ENCODE measurements at regions not wholly inside any gene's neighbourhood (a gene's known extent, or its start where the extent isn't known, plus 50 kb on each side); places are given as distances from the start of the nearest gene placed in this dataset.
"Not testable (repeated sequence)": the region's sequence is repeated elsewhere in the genome, so short reads cannot be mapped to it uniquely, and the experiment has no call there.

DNA sequence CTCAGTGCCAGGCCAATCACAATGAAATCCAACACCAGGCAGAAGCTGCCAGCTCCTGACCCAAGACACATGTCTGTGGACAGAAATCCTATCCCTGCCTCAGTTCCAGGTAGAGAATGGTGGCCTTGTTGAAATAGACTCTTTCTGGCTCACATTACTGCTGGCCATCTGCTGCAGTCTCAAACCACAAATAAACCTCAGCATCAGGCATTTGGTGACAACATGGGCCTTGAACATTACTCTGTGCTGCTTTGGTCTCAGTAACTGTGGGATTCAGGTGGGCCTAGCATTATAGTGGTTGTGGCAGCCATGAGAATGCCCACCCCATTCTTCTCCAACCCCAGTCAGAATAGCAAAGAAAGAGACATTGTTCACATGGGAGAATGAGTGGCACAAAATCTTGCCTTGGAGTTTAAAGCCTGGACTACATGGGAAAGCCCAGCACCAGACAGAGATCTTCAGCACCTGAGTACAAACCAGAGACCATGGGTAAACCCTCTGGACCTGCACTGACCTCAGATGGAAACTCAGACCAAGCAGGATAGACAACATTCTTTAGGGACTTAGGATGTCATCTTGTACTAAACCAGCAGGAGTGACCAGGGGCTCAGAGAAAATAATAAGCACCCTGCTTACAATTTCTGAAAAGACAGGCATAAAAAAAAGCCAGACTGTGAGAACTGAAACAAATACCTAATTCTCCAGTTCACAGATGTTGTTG lies 50.4 kb upstream of the TRAM1L1 start:
- DNase-seq (ENCODE audit: low read depth in 2 of 3, low spot score in 1 of 3) = no peak

DNA sequence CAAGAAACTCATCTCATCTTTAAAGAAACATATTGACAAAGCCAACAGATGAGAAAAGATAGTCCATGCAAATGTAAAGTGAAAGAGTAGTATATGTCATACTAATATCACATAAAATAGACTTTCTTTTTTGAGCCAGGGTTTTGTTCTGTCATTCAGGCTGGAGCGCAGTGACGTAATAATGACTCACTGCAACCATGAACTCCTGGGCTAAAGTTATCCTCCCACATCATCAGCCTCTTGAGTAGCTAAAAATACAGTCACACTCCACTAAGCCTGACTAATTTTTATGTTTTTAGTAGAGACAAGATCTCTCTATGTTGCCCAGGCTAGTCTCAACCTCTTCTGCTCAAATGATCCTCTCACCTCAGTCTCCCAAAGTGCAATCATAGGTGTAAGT lies 51.8 kb upstream of the TRAM1L1 start:
- DNase-seq (ENCODE audit: low read depth in 2 of 3, low spot score in 1 of 3) = no peak

DNA sequence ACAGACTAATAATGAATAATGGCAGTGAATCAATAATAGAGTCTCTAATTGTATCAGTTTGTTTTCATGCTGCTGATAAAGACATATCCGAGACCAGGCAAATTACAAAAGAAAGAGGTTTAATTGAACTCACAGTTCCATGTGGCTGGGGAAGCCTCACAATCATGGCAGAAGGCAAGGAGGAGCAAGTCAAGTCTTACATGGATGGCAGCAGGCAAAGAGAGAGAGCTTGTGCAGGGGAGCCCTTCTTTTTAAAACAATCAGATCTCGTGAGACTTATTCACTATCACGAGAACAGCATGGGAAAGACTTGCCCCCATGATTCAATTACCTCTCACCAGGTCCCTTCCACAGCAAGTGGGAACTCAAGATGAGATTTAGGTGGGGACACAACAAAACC lies 53.4 kb upstream of the TRAM1L1 start:
- DNase-seq (ENCODE audit: low read depth in 2 of 3, low spot score in 1 of 3) = not testable (repeated sequence)

DNA sequence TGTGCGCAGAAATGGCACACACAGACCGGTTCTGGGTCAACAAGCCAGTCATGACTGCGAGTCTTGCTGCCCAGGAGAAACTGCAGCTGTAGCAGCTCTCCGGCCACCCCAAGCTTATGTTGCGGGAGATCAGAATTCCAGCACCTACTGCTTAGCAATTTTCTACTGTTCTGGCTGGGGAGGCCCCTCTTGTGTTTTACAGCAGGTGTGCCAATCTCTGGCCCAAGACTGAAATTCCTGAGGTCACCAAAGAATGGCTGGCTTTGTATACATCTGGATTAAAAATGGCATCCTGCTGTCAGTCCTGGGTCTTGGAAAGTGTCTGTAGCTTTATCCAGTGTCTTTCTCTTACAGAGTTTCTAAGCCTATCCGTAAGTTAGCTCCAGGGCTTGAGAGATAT lies 68.9 kb upstream of the TRAM1L1 start:
- DNase-seq (ENCODE audit: low read depth in 2 of 3, low spot score in 1 of 3) = no peak

DNA sequence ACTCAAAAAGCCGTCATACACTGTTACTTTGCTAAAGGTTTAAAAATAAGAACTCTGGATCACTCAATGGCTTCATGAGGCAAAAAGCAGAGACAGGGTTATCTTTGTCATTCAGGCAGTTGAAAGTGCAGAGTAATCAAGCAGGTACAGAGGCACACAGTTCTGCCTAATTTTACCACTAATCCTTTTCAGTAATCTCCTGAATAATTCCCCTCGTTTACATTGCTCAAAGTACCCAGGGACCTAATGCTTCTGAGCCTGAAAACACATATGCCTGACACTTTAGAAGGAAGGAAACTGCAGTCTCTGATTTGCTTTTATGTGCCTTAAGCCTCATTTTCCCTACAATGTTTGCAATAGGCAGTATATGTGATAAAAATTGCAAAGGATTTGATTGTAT lies 71.4 kb upstream of the TRAM1L1 start:
- DNase-seq (ENCODE audit: low read depth in 2 of 3, low spot score in 1 of 3) = no peak

DNA sequence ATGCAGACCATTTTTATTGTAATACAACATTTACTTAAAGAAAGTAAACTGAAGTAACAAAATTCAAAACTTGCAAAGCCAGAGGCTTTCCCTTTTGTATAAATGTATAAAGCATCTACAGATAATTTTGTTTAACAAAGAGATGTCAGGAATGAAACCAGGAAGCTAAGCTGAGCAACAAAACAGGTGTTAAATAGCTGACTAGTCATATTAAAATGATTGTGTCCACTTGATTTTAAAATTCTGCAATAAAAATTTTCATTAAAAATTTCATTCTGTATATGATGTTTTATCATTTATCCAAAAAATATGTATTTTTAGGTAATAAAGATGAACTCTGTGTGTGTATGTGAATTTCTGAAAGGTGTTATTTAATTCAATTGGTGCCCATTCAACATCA lies 72.0 kb upstream of the TRAM1L1 start:
- no peak for DNase-seq (ENCODE audit: low read depth in 2 of 3, low spot score in 1 of 3)

DNA sequence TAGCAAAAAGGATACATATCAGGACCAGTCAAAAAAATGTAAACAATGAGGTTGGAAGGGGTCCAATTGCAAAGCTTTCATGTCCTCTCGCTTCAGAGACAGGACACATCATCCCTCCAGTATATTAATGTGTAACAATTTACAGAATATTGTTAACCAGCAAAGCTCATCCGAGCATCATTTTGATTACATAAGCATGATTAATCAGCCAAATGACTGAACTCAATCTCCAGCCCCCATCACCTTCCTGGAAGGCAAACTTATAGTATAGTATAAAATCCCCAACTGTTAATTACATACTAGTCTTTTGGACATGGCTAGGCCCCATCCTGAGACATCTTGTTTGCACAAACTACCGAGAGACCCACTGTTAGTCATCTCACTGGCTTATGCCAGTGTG lies 77.6 kb upstream of the TRAM1L1 start:
- no peak for DNase-seq (ENCODE audit: low read depth in 2 of 3, low spot score in 1 of 3)

DNA sequence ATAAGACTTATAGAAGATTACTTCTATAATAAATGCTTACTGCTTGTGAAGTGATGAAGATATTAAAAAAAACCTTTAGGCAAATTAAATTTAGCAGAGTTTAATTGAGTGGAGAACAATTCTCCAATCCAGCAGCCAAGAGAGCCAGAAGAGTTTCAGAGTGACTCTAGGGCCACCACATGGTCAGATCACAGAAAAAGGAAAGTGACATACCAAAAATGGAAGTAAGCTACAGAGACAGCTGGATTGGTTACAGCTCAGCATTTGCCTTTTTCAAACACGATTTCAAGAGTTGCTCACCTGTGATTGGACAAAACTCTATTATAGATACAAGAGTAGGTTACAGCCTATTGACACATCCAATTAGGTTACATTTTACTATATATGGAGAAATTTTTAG lies 79.0 kb upstream of the TRAM1L1 start:
- DNase-seq (ENCODE audit: low read depth in 2 of 3, low spot score in 1 of 3) = no peak

DNA sequence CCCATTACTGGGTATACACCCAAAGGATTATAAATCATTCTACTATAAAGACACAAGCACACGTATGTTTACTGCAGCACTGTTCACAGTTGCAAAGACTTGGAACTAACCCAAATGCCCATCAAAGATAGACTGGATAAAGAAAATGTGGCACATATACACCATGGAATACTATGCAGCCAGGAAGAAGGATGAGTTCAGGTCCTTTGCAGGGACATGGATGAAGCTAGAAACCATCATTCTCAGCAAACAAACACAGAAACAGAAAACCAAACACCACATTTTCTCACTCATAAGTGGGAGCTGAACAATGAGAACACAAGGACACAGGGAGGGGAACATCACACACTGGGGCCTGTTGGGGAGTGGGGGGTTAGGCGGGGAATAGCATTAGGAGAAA lies 90.0 kb upstream of the TRAM1L1 start:
- DNase-seq (ENCODE audit: low read depth in 2 of 3, low spot score in 1 of 3) = not testable (repeated sequence)

DNA sequence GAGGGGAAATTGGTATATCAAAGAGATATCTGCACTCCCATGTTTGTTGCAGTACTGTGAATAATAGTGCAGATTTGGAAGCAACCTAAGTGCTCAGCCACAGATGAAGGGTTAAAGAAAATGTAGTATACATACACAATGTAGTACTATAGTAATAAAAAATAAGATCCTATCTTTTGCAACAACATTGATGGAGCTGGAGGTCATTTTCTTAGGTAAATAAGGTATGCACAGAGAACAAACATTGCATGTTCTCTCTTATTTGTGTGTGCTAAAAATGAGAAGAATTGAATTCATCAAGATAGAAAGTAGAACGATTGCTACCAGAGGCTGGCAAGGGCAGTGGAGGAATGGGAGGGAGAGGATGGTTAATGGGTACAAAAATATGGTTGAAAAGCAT lies 117.9 kb upstream of the TRAM1L1 start:
- DNase-seq (ENCODE audit: low read depth in 2 of 3, low spot score in 1 of 3) = no peak

DNA sequence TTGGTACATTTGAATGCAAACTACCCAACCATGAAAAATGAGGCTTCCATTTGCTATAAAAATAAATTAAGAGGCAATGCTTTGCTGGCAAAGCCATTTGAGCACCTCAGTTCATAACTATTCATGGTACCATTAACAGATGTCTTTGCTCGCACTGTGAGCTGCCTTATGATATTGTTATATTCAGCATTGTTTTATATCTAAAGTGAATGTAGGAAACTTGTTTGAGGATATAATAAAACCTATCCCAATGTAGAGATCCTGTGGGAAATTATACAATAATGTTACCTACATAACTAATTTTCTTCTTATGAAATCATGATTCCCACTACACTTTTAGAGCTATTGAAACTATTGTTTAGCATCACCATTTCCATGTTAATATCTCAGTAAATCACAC lies 125.2 kb upstream of the TRAM1L1 start:
- DNase-seq (ENCODE audit: low read depth in 2 of 3, low spot score in 1 of 3) = no peak

DNA sequence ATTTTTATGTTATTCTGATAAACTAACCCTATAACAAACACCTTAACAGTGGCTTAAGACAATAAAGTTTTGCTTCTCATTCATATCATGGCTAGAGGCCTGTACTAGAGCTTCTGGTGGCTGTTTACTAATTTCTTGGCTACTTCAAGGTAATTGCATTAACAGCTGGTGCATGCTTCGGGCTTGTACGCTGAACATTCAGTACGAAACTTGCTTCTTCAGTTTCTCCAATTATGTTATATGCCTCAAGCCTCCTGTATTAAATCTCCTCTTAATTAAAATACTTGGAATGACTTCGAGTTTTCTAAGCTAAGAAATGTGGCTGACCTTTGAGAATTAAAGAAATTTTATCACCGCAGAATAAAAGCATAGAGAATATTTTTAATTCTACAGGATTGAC lies 138.9 kb upstream of the TRAM1L1 start:
- no peak for DNase-seq (ENCODE audit: low read depth in 2 of 3, low spot score in 1 of 3)

DNA sequence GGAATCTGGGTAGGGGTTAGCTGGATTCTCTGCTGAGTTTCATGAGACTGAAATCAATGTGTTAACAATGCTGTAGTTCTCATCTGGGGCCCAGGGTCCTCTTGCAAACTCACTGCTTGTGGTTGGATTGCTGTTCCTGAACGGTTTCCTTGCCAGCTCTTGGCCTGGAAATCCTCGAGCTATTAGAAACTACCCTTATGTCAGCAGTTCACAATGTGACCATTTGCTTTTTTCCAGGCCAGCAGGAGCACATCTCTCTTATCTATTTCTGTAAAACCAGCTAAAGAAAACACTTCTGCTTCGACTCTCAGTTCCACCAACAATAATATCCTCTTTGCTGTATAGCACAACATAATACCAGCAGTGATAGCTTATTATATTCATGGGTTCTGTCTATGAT lies 140.1 kb upstream of the TRAM1L1 start:
- DNase-seq (ENCODE audit: low read depth in 2 of 3, low spot score in 1 of 3) = no peak

DNA sequence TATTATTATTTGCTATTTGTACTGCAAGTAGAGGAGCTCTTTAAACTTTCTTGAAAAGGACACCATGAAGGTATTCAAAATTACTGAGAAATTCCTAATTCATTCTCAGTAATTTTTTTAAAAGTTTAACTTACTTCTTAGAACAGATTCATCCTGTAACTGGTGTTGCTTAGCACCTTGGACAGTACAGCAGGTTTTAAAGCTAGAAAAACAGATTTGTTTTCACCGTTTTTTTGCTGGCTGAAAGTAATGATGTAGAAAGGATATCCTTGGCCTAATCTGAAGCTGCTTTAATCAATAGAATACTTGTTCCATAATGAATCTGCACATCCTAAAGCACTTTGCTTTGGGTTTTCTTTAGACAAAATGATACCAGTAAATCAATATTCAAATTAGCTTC lies 142.5 kb upstream of the TRAM1L1 start:
- no peak for DNase-seq (ENCODE audit: low read depth in 2 of 3, low spot score in 1 of 3)

DNA sequence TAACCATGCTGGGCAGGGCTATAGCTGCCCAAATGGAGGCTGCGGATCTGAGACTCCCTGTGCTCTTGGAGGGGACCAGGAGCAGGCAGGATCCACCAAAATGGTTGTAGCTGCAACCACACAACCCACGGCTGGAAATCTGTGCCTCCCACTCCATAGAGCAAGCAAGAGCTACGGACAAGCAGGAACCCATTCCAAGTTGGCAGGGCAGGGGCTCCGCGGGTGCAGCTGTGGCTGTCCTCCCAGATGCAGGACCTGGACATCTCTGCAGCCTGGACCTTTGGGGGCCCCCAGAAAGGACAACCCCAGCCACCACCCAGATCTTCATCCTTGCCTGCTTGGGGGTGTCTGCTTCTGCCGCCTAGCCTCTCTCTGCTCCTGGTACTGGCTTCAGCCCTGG lies 154.1 kb upstream of the TRAM1L1 start:
- no peak for DNase-seq (ENCODE audit: low read depth in 2 of 3, low spot score in 1 of 3)

DNA sequence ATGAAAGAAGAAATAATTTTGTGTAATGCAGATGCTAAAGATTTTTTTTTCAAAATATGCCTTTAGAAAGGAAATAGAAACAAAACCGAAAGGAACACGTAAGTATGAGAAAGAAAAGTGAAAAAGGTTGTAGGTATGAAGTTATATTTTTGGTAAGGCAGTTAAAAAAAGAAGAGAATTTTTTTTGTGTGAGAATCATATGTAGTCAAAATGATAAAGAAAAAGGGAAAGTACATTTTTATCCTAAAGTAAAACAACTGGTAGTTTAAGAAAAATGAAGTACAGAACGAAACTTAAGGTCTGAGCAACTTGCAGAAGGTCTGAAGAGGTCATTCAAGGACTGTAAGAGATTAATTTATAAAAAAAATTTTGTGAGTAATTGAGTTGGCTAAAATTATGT lies 164.0 kb upstream of the TRAM1L1 start:
- no peak for DNase-seq (ENCODE audit: low read depth in 2 of 3, low spot score in 1 of 3)

DNA sequence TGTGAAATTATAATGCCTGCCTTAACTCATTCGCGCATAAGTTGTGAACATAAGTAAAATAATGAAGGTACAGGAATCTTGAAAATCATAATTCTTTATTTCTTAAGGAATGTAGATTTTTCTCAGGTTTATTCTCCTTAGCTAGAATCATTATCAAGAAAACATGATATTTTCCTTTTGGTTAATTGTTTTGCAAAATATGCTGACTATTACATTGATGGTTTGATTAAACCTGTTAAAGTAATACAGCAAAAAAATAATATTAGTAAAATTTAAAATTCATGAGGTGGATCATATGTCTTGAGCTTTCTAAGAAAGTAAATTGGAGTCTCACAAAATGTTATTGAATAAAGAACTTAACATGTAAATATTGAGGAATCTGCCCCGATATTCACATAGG lies 178.7 kb upstream of the TRAM1L1 start:
- no peak for DNase-seq (ENCODE audit: low read depth in 2 of 3, low spot score in 1 of 3)

DNA sequence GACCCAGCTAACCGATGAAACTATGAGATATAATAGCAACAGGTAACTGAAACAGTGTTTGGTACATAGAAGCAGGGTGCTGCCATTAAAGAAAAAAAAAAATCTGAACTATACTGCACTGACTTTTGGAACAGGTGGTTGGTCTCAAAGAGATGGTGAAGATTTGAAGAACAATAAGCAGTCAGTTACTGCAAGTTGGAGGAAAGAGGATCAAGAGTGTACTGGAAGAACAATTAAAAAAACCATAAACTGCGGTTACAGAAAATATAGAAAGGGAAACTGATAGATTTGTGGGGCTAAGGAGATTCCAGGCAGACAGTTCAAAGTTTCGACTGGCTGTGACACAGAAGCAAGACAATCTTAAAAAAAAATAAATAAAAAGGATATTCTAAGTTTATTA lies 181.9 kb upstream of the TRAM1L1 start:
- DNase-seq (ENCODE audit: low read depth in 2 of 3, low spot score in 1 of 3) = no peak

DNA sequence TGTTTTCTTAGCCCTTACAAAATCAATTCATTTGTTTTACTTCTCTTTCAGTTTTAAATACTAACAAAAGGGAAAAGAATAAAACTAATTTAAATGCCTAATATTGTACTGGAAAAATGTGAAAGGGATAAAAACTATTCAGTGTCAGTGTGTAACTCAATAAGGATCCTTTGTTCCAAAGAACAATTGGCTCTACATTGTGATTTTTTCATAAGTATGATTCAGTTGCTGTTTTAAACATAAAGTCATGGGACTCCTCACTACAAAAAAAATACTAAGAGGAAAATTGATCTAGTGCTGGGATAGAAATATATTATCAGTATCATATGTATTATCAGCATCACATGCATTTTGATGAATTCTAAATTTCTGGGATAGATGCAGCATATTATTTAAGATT lies 199.4 kb upstream of the TRAM1L1 start:
- DNase-seq (ENCODE audit: low read depth in 2 of 3, low spot score in 1 of 3) = no peak

DNA sequence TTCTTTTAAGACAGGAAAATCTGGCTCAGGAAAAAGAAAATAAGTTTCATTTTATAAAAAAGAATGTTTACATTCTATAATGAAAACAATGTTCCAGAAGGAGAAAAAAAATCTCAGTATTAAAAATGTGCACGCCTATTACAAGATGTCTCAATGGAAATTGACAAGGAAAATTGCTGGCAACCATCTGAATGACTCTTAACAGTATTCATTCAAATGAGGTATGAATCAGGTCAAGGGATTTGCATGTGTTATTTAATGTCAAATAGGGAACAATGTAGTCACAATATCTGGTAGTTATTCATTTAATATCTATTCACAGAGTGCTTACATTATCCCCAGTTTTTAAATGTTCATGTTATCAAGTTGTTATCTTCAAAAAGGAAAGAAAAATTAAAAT lies 208.4 kb upstream of the TRAM1L1 start:
- DNase-seq (ENCODE audit: low read depth in 2 of 3, low spot score in 1 of 3) = no peak

DNA sequence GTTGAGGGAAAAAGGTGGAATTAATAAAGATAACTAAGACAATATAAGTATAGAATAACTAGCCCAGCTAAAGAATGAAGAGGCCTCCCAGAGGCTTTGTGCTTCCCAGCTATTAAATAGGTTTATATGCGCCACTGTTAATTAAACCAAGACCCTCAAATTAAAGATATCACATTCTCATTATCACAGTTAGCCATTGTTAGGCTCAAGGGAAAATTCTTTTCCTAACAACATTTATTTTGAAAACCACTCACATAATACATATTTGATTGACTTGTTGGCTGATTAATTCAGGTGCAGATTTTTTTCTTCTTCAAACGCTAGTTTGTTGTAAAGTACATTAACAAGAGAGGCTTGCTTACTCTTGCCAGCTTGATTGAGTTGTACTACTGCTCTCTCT lies 216.8 kb upstream of the TRAM1L1 start:
- DNase-seq (ENCODE audit: low read depth in 2 of 3, low spot score in 1 of 3) = no peak

DNA sequence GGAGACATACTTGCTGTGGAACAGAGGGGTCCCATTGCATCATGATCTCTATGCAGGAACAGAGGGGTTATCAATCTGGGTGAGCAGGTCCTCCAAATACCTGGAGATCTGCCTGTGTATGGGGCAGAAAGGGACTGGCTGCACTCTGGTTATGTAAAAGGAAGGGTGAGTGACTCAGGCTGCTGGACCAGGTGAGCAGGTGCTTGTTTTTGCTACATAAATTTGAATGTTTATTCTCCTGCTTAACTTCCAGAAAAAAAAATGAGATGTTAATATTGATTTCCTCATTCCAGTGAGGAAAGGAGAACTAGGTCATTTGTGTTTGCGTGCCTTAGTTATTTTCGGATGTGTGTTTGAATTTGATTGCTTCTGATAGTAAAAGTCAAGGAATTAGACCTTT lies 225.8 kb upstream of the TRAM1L1 start:
- DNase-seq (ENCODE audit: low read depth in 2 of 3, low spot score in 1 of 3) = no peak

DNA sequence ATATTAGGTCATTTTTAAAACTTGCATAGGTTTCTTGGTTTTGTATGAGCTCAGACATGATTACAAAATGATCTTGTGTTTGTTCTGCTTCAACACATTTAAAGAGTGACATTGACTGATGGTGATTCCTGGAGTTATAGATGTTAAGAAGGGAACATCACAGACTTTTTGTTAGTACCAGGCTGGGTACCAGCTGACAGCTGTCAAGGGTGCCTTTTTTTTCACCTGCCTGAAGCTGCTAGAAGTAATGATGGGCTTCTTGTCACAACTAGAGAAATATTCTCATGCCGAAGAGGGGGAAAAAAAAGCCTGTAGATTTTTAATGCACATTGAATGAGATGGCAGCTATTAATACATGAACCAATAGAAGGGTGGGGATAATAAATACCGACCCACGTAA lies 226.6 kb upstream of the TRAM1L1 start:
- DNase-seq (ENCODE audit: low read depth in 2 of 3, low spot score in 1 of 3) = no peak

Data from stimulated activated CD4-positive, alpha-beta T cell treated with anti-CD3 and anti-CD28 coated beads, Interleukin-12 subunit alpha, Interleukin-12 subunit beta, amount 100 ng/mL, for 48 hours (primary cell).